HG02610 (cell line): ENCODE measurements at regions not wholly inside any gene's neighbourhood (a gene's known extent, or its start where the extent isn't known, plus 50 kb on each side); places are given as distances from the start of the nearest gene placed in this dataset.
"Not testable (repeated sequence)": the region's sequence is repeated elsewhere in the genome, so short reads cannot be mapped to it uniquely, and the experiment has no call there.

ENCODE experiments used
- ATAC-seq: cut with Tn5 transposase; IDR thresholded peaks from one replicate; pipeline ENCODE4 v1.9.1; 2021; ENCODE audit warnings: mild to moderate bottlenecking, moderate library complexity; ENCODE audit not compliant: unreplicated experiment

- no peak for ATAC-seq
Measured at GRCh38 chr10:61612450-61612849, 50.3 kb upstream of the CABCOCO1 start.

- ATAC-seq, result no peak
Measured at GRCh38 chr10:61612009-61612408, 50.7 kb upstream of the CABCOCO1 start.

- ATAC-seq, result no peak
Measured at GRCh38 chr10:61609701-61610100, 53.0 kb upstream of the CABCOCO1 start.

- ATAC-seq, result no peak
Measured at GRCh38 chr10:61608255-61609033, 54.3 kb upstream of the CABCOCO1 start.

GRCh38 chr10:61606959-61607907, 55.5 kb upstream of the CABCOCO1 start:
- ATAC-seq, result no peak

GRCh38 chr10:61605221-61605620, 57.5 kb upstream of the CABCOCO1 start:
- ATAC-seq, result no peak

GRCh38 chr10:61600399-61600798, 62.3 kb upstream of the CABCOCO1 start:
- ATAC-seq, result no peak

GRCh38 chr10:61594430-61594829, 68.3 kb upstream of the CABCOCO1 start:
- ATAC-seq, result no peak

GRCh38 chr10:61592581-61592980, 70.1 kb upstream of the CABCOCO1 start:
- peak; percentile 49 for ATAC-seq

- ATAC-seq, result no peak
Measured at GRCh38 chr10:61589547-61590243, 73.0 kb upstream of the CABCOCO1 start.

- no peak for ATAC-seq
Measured at GRCh38 chr10:61588770-61589211, 73.9 kb upstream of the CABCOCO1 start.

- no peak for ATAC-seq
Measured at GRCh38 chr10:61586829-61587228, 75.9 kb upstream of the CABCOCO1 start.

GRCh38 chr10:61580608-61581007, 82.1 kb upstream of the CABCOCO1 start:
- ATAC-seq, result no peak

GRCh38 chr10:61570204-61570603, 92.5 kb upstream of the CABCOCO1 start:
- not testable (repeated sequence) for ATAC-seq

GRCh38 chr10:61567729-61568128, 95.0 kb upstream of the CABCOCO1 start:
- ATAC-seq, result no peak

GRCh38 chr10:61565819-61566560, 96.7 kb upstream of the CABCOCO1 start:
- ATAC-seq, result no peak

- no peak for ATAC-seq
Measured at GRCh38 chr10:61564444-61564843, 98.3 kb upstream of the CABCOCO1 start.

- ATAC-seq, result no peak
Measured at GRCh38 chr10:61559615-61560014, 103.1 kb upstream of the CABCOCO1 start.

- no peak for ATAC-seq
Measured at GRCh38 chr10:61558188-61558587, 104.5 kb upstream of the CABCOCO1 start.

- ATAC-seq, result no peak
Measured at GRCh38 chr10:61554925-61555324, 101.7 kb upstream of the TMEM26 start.
